ENCODE measurements at regions not wholly inside any gene's neighbourhood (a gene's known extent, or its start where the extent isn't known, plus 50 kb on each side); places are given as distances from the start of the nearest gene placed in this dataset.
A peak's percentile ranks its signal among the peaks of the same experiment; 100 is the strongest.

GRCh38 chr1:55555956-55556725 is 341.0 kb upstream of the USP24 start:
- H3K9me3 ChIP-seq: no peaks in the 10 kb centered on the region
- no peaks in the 10 kb centered on the region for H3K36me3 ChIP-seq
- H3K27ac ChIP-seq: no peak overlapping the region
- TF ChIP-seq CTCF (IDR thresholded peaks at IDR 0.05): no peak
- no peak for TF ChIP-seq POLR2A (IDR thresholded peaks at IDR 0.05)
- no peak for TF ChIP-seq POLR2AphosphoS5 (IDR thresholded peaks at IDR 0.05)
- TF ChIP-seq EP300 (IDR thresholded peaks at IDR 0.05; ENCODE audit: low read depth): no peak
- DNase-seq: no peak
- intact Hi-C loops (cut with DNase I; ENCODE audit: low total_unique reads) (no loop called here), in situ Hi-C loops (cut with MboI; ENCODE audit: low pct_ligation_motif_present in 1 of 4, low pct_unique_long_range_greater_than_20kb in 1 of 4, low sequenced_read_pairs in 3 of 4) (no loop called here)
- no peaks in the 10 kb centered on the region for H3K4me1 ChIP-seq
- H3K27me3 ChIP-seq: no peaks in the 10 kb centered on the region
- no peak overlapping the region for H3K4me3 ChIP-seq
- WGBS, 2 donors (ENCODE audit: low coverage in 1 of 2): 84 to 89% methylated on average over 3 to 10 of the region's 10 CpGs

GRCh38 chr1:55554611-55555010 is 339.4 kb upstream of the USP24 start:
- DNase-seq: no peak
- H3K36me3 ChIP-seq: no peaks in the 10 kb centered on the region
- intact Hi-C loops (cut with DNase I; ENCODE audit: low total_unique reads) (no loop called here), in situ Hi-C loops (cut with MboI; ENCODE audit: low pct_ligation_motif_present in 1 of 4, low pct_unique_long_range_greater_than_20kb in 1 of 4, low sequenced_read_pairs in 3 of 4) (no loop called here)
- H3K4me1 ChIP-seq: no peaks in the 10 kb centered on the region
- H3K27ac ChIP-seq: no peak overlapping the region
- H3K9me3 ChIP-seq: no peaks in the 10 kb centered on the region
- WGBS, 2 donors (ENCODE audit: low coverage in 1 of 2): 88% methylated on average over 2 to 3 of the region's 3 CpGs
- TF ChIP-seq CTCF (IDR thresholded peaks at IDR 0.05): no peak
- no peak for TF ChIP-seq POLR2A (IDR thresholded peaks at IDR 0.05)
- no peak for TF ChIP-seq EP300 (IDR thresholded peaks at IDR 0.05; ENCODE audit: low read depth)
- no peak overlapping the region for H3K4me3 ChIP-seq
- no peaks in the 10 kb centered on the region for H3K27me3 ChIP-seq

GRCh38 chr1:55552636-55553035 is 337.5 kb upstream of the USP24 start:
- no peaks in the 10 kb centered on the region for H3K9me3 ChIP-seq
- in situ Hi-C loops (cut with MboI; ENCODE audit: low pct_ligation_motif_present in 1 of 4, low pct_unique_long_range_greater_than_20kb in 1 of 4, low sequenced_read_pairs in 3 of 4): no loop called here
- H3K36me3 ChIP-seq: no peaks in the 10 kb centered on the region
- H3K27me3 ChIP-seq: no peaks in the 10 kb centered on the region
- H3K4me1 ChIP-seq: no peaks in the 10 kb centered on the region
- no peak overlapping the region for H3K27ac ChIP-seq
- TF ChIP-seq CTCF (IDR thresholded peaks at IDR 0.05) (no peak), POLR2A (IDR thresholded peaks at IDR 0.05) (no peak), POLR2AphosphoS5 (IDR thresholded peaks at IDR 0.05) (no peak), EP300 (IDR thresholded peaks at IDR 0.05; ENCODE audit: low read depth) (no peak)
- no peak overlapping the region for H3K4me3 ChIP-seq
- intact Hi-C loops (cut with DNase I; ENCODE audit: low total_unique reads): no loop called here
- no peak for DNase-seq
- 75% methylated on average over 3 of the region's 3 CpGs; no CpG with 5 or more reads in 1 of the 2 donors for WGBS, 2 donors (ENCODE audit: low coverage in 1 of 2)

- no peaks in the 10 kb centered on the region for H3K36me3 ChIP-seq
- intact Hi-C loops (cut with DNase I; ENCODE audit: low total_unique reads): no loop called here
- no peaks in the 10 kb centered on the region for H3K4me1 ChIP-seq
- TF ChIP-seq CTCF (IDR thresholded peaks at IDR 0.05) (no peak), EP300 (IDR thresholded peaks at IDR 0.05; ENCODE audit: low read depth) (peak; percentile 35)
- H3K27ac ChIP-seq: peak overlapping the region in 1 of 4 donors; percentile 22
- no peak overlapping the region for H3K4me3 ChIP-seq
- no peaks in the 10 kb centered on the region for H3K9me3 ChIP-seq
- in situ Hi-C loops (cut with MboI; ENCODE audit: low pct_ligation_motif_present in 1 of 4, low pct_unique_long_range_greater_than_20kb in 1 of 4, low sequenced_read_pairs in 3 of 4): no loop called here
- H3K27me3 ChIP-seq: no peaks in the 10 kb centered on the region
- no peak for DNase-seq
- WGBS, 2 donors (ENCODE audit: low coverage in 1 of 2): 66 to 88% methylated on average over 6 of the region's 6 CpGs
These were observed 332.2 kb upstream of the USP24 start for GRCh38 chr1:55547405-55547804.
